Liver (tissue), 3 donors: ENCODE measurements at regions not wholly inside any gene's neighbourhood (a gene's known extent, or its start where the extent isn't known, plus 50 kb on each side); places are given as distances from the start of the nearest gene placed in this dataset.

Experiments used
- CTCF ChIP-seq: fragments of 150-350 bp; IDR thresholded peaks from 2 replicates; pipeline ENCODE4 v1.5.1; 2017; ENCODE audit warnings: improper control_type of control experiment, low read depth, low read length; ENCODE audit not compliant: missing input control
- RAD21 ChIP-seq, 2 donors: IDR thresholded peaks; 2 replicates each; pipeline ENCODE4 v1.6.1; 2016; ENCODE audit warnings: antibody characterized with exemption in 2 of 2, mild to moderate bottlenecking in 2 of 2
- SP1 ChIP-seq: IDR thresholded peaks from 2 replicates; pipeline ENCODE4 v1.6.1; 2018; ENCODE audit warnings: antibody characterized with exemption, mild to moderate bottlenecking
- donor health status: healthy.
- donor health status: healthy.

- TF ChIP-seq RAD21 (IDR thresholded peaks at IDR 0.05) (no peak), CTCF (no peak), SP1 (no peak)
Measured at GRCh38 chr9:7298123-7298522, 501.5 kb downstream of the DMAC1 start.
